ENCODE measurements at regions not wholly inside any gene's neighbourhood (a gene's known extent, or its start where the extent isn't known, plus 50 kb on each side); places are given as distances from the start of the nearest gene placed in this dataset.

DNA sequence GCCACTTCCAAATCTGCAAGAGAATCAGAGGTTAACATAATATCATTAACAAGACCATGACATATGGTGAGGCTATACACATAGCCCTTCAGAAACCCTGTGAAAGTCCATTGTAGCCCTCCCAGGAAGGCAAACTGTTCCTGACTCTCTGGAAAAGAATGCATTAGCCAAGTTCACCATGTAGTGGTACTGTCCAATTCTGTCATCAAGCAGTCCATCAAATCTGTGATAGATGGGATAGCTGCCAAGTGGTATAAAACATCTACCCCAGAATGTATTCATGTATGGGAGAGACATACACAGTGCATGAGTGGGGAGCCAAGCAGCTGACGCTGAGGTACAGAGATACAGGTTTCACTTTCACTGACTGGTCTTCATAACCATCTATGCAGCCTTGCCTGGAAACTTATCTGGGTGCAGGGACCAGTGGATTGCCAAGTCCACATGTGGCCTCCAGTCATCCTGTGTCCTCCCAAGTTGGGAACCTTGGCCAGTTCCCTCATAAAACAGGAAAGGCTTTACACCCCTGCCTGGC lies 281.1 kb downstream of the MBD2 start:
- ATAC-seq (no peak), DNase-seq (no peak)
- intact Hi-C loops (cut with DNase I, micrococcal nuclease): no loop called here

DNA sequence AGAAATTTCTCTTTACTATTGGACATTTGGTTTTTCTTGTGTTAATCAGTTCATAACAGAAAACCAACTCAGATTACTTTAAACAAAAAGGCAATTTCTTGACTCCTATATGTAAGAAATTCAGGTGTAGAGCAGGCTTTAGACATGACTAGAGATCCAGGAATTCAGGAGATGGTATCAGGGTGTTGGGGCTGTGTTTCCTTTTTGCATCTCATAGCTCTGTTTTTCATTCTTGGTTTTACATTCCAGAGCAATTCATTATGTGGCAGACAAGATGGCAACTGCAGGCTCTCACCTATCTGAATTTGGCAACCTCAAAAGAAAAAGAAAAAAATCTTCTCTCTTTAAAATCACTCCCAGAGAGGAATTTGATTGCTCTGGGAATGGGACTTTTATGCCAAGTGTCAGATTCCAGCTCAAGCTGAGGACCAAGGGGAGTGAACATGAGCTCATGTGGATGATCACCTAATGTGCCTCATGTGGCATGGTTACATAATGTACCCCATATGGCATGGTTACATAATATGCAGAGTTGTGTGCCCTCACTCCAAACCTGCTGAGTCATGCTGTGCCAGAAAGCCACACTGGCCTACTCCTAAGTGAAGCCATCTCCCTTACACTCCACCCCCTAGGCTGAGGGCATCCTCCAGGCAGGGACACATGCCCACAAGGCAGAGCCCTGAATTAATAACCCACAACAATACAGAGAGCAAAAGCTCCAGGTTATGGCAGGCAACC lies 282.7 kb downstream of the MBD2 start:
- ATAC-seq (no peak), DNase-seq (no peak)
- intact Hi-C loops (cut with DNase I, micrococcal nuclease): no loop called here

DNA sequence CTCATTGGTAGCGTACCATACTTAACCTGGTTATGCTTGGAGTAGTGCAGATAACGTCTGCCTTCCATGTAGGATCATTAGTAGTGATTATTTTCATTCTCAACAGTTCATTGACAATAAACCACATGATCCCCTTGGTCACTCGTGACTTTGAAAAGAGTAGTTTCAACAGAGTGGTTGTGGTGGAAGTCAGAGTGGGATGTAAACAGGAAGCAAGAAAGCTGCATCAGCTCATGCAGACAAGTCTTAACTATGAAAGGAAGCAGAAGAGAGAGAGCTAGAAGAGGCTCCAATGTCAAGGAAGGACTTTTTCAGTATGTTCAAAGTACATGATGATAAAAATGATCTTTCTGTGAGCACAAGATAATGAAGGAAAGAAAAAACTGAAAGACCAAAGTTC lies 287.4 kb downstream of the MBD2 start:
- DNase-seq (no peak), ATAC-seq (no peak)
- intact Hi-C loops (cut with DNase I, micrococcal nuclease): no loop called here

- no peak for DNase-seq
- intact Hi-C loops (cut with DNase I, micrococcal nuclease): no loop called here
- no peak for ATAC-seq
These were observed 288.7 kb downstream of the MBD2 start for GRCh38 chr18:53935803-53936202.

- DNase-seq: no peak
- intact Hi-C loops (cut with DNase I, micrococcal nuclease): no loop called here
- ATAC-seq: no peak
These were observed 289.1 kb downstream of the MBD2 start for GRCh38 chr18:53935399-53935798.

GRCh38 chr18:53920312-53921075 lies 304.0 kb downstream of the MBD2 start:
- ATAC-seq (no peak), DNase-seq (no peak)
- intact Hi-C loops (cut with DNase I, micrococcal nuclease): no loop called here

DNA sequence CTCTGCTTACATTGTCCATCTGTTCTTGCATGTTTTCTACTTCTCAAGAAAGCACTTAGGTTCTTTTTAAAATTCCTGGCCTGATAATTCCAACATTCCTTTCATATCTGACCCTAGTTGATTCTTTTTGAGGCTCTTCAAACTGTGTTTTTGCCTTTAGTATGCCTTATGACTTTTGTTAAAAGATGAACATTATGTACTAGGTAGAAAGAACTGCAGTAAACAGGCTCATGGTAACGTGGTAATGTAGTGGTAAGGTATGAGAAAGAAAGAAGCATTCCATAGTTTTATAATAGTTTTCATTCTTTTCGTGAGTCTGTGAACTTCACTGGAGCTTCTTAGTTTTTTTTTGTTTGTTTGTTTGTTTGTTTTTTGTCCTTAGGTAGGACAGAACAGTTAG lies 306.4 kb downstream of the MBD2 start:
- intact Hi-C loops (cut with DNase I, micrococcal nuclease): no loop called here
- ATAC-seq (no peak), DNase-seq (no peak)

GRCh38 chr18:53911200-53911599 lies 313.3 kb downstream of the MBD2 start:
- intact Hi-C loops (cut with DNase I, micrococcal nuclease): no loop called here
- ATAC-seq (no peak), DNase-seq (no peak)

- no peak for ATAC-seq
- DNase-seq: peak in 1 of 2 donors; percentile 6
- intact Hi-C loops (cut with DNase I, micrococcal nuclease): no loop called here
These were observed 314.8 kb downstream of the MBD2 start for GRCh38 chr18:53909668-53910067.

- ATAC-seq (no peak), DNase-seq (no peak)
- intact Hi-C loops (cut with DNase I, micrococcal nuclease): no loop called here
These were observed 316.5 kb downstream of the MBD2 start for GRCh38 chr18:53907921-53908320.

DNA sequence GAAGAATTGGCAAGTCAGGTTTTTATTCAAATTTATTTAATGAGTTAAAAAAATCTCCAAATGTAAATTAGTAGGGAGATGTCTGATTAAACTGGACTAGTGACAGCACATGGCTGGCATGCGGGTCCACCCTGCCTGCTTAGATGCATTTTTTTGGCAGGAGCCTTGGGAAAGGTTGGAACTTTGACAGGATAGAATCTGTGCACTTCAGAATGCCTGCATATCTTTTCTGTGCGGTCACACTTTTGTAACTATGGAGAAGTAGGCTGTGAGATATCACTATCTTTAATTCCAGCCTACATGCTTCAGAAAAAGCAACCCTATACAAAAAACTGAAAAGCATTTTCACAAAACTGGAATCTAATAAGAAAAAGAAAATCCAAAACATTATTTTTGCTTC lies 317.8 kb downstream of the MBD2 start:
- ATAC-seq: no peak
- DNase-seq: no peak
- intact Hi-C loops (cut with DNase I, micrococcal nuclease): no loop called here

GRCh38 chr18:53894675-53895442 lies 329.6 kb downstream of the MBD2 start:
- intact Hi-C loops (cut with DNase I, micrococcal nuclease): no loop called here
- ATAC-seq (no peak), DNase-seq (no peak)

- intact Hi-C loops (cut with DNase I, micrococcal nuclease): no loop called here
- ATAC-seq: no peak
- no peak for DNase-seq
These were observed 337.0 kb downstream of the MBD2 start for GRCh38 chr18:53887447-53887846.

- intact Hi-C loops (cut with DNase I, micrococcal nuclease): no loop called here
- DNase-seq (no peak), ATAC-seq (no peak)
These were observed 338.4 kb downstream of the MBD2 start for GRCh38 chr18:53886058-53886457.

DNA sequence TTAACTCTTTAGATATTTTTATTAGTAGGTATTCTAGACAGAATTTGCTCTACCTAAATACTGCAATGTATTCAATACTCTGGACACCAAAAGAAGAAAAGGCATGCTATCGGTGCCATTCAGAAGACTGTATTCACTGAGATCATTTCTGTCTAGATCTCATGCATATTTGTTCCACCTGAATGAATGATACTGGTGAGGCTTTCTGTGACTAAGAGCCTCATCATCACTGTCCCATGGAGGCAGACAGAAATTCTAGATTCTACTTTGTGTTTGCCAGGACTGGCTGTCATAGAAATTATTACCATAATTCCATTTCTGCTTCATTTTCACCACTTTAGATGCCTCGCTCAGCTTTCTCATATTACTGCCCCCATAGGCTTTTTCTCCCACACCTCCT lies 340.7 kb downstream of the MBD2 start:
- DNase-seq (no peak), ATAC-seq (no peak)
- intact Hi-C loops (cut with DNase I, micrococcal nuclease): no loop called here

GRCh38 chr18:53874103-53874502 lies 350.4 kb downstream of the MBD2 start:
- no peak for DNase-seq
- intact Hi-C loops (cut with DNase I, micrococcal nuclease): no loop called here
- ATAC-seq: no peak

GRCh38 chr18:53864770-53865169 lies 359.7 kb downstream of the MBD2 start:
- ATAC-seq: peak; percentile 62
- intact Hi-C loops (cut with DNase I, micrococcal nuclease): no loop called here
- no peak for DNase-seq

- DNase-seq: no peak
- no peak for ATAC-seq
- intact Hi-C loops (cut with DNase I, micrococcal nuclease): no loop called here
These were observed 361.5 kb downstream of the MBD2 start for GRCh38 chr18:53862921-53863320.

DNA sequence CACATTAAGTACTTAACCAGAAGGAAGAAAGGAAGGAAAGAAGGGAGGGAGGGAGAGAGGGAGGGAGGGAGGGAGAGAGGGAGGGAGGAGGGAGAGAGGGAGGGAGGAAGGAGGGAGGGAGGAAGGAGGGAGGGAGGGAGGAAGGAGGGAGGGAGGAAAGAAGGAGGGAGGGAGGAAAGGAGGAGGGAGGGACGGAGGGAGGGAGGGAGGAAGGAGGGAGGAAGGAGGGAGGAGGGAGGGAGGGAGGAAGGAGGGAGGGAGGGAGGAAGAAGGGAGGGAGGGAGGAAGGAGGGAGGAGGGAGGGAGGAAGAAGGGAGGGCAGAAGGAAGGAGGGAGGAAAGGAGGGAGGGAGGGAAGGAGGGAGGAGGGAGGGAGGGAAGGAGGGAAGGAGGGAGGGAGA lies 363.3 kb downstream of the MBD2 start:
- DNase-seq (no peak), ATAC-seq (no peak)
- intact Hi-C loops (cut with DNase I, micrococcal nuclease): no loop called here

- ATAC-seq: no peak
- intact Hi-C loops (cut with DNase I, micrococcal nuclease): no loop called here
- DNase-seq: no peak
These were observed 364.7 kb downstream of the MBD2 start for GRCh38 chr18:53859764-53860163.
